NCI-H1417 (cell line): ENCODE measurements at regions not wholly inside any gene's neighbourhood (a gene's known extent, or its start where the extent isn't known, plus 50 kb on each side); places are given as distances from the start of the nearest gene placed in this dataset.
A peak's percentile ranks its signal among the peaks of the same experiment; 100 is the strongest.
"Not testable (repeated sequence)": the region's sequence is repeated elsewhere in the genome, so short reads cannot be mapped to it uniquely, and the experiment has no call there.

ENCODE experiments used
- DNase-seq, 3 experiments: peaks; one replicate each; lab custom pipeline; 2025; lab: John Stamatoyannopoulos, UW

- DNase-seq, result peak in 1 of 3 experiments; percentile 39
Observed at GRCh38 chr13:91017669-91018053, 329.8 kb upstream of the MIR17HG start.

- no peak for DNase-seq
Observed at GRCh38 chr13:91020461-91021034, 326.9 kb upstream of the MIR17HG start.

- DNase-seq, result no peak
Observed at GRCh38 chr13:91024157-91024792, 323.2 kb upstream of the MIR17HG start.

- DNase-seq, result no peak
Observed at GRCh38 chr13:91025442-91025841, 322.0 kb upstream of the MIR17HG start.

- DNase-seq, result no peak
Observed at GRCh38 chr13:91031508-91031907, 316.0 kb upstream of the MIR17HG start.

GRCh38 chr13:91032104-91032503 is 315.4 kb upstream of the MIR17HG start:
- DNase-seq, result no peak

GRCh38 chr13:91036886-91037285 is 310.6 kb upstream of the MIR17HG start:
- no peak for DNase-seq

GRCh38 chr13:91042870-91043269 is 304.6 kb upstream of the MIR17HG start:
- no peak for DNase-seq

- peak in 2 of 3 experiments; percentile 8 to 59 for DNase-seq
Observed at GRCh38 chr13:91045351-91046034, 302.0 kb upstream of the MIR17HG start.

- no peak for DNase-seq
Observed at GRCh38 chr13:91046715-91047327, 300.7 kb upstream of the MIR17HG start.

GRCh38 chr13:91050970-91051369 is 296.5 kb upstream of the MIR17HG start:
- no peak for DNase-seq

GRCh38 chr13:91052876-91053275 is 294.6 kb upstream of the MIR17HG start:
- DNase-seq, result no peak

GRCh38 chr13:91053318-91054065 is 294.0 kb upstream of the MIR17HG start:
- DNase-seq, result no peak

- no peak for DNase-seq
Observed at GRCh38 chr13:91054902-91055301, 292.6 kb upstream of the MIR17HG start.

- no peak for DNase-seq
Observed at GRCh38 chr13:91056746-91057145, 290.7 kb upstream of the MIR17HG start.

- not testable (repeated sequence) for DNase-seq
Observed at GRCh38 chr13:91057507-91057906, 290.0 kb upstream of the MIR17HG start.

GRCh38 chr13:91058066-91058465 is 289.4 kb upstream of the MIR17HG start:
- DNase-seq, result no peak

- DNase-seq, result no peak
Observed at GRCh38 chr13:91058919-91059318, 288.6 kb upstream of the MIR17HG start.

GRCh38 chr13:91066745-91067144 is 280.7 kb upstream of the MIR17HG start:
- no peak for DNase-seq

- no peak for DNase-seq
Observed at GRCh38 chr13:91072486-91072885, 275.0 kb upstream of the MIR17HG start.

- DNase-seq, result no peak
Observed at GRCh38 chr13:91074091-91074490, 273.4 kb upstream of the MIR17HG start.

- no peak for DNase-seq
Observed at GRCh38 chr13:91076830-91077229, 270.7 kb upstream of the MIR17HG start.
